H7 (cell line): ENCODE measurements at regions not wholly inside any gene's neighbourhood (a gene's known extent, or its start where the extent isn't known, plus 50 kb on each side); places are given as distances from the start of the nearest gene placed in this dataset.

Source experiments
- DNase-seq: peaks from one replicate; pipeline ENCODE4 v3.0.0; 2012
- H3K27me3 ChIP-seq: 2 replicates; pipeline ENCODE4 v1.6.0; 2011; ENCODE audit warnings: mild to moderate bottlenecking, low read length; ENCODE audit not compliant: control insufficient read depth, insufficient read depth
- H3K36me3 ChIP-seq: replicated peaks from 2 replicates; pipeline ENCODE4 v1.5.1; 2011; ENCODE audit warnings: low read length; ENCODE audit not compliant: control insufficient read depth, insufficient read depth
- H3K4me3 ChIP-seq: 2 replicates; pipeline ENCODE4 v1.5.1; 2011; ENCODE audit warnings: low read depth, mild to moderate bottlenecking, control low read depth, low read length, moderate library complexity; ENCODE audit not compliant: insufficient read depth

DNA sequence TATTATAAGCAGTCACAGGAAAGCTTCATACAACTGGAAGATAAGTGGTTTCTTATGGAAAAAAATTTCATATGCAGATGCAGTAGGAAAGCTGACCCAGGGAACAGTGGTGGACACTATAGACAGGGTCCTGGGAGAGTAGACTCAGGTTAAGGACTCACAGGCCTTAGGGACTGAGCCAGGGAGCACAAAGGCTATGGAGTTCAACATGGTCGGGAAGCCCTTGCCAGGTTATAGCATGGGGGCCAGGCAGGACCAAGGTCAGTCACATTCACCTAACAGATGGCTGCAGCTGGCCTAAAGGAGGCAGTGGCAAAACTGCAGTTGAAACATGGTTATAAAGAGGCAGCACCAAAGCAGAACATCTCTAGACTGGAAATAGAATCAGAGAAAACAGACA, 54.9 kb upstream of the UNC5B start:
- H3K4me3 ChIP-seq: no peak overlapping the region
- no peaks in the 10 kb centered on the region for H3K27me3 ChIP-seq
- no peaks in the 10 kb centered on the region for H3K36me3 ChIP-seq
- DNase-seq: no peak

DNA sequence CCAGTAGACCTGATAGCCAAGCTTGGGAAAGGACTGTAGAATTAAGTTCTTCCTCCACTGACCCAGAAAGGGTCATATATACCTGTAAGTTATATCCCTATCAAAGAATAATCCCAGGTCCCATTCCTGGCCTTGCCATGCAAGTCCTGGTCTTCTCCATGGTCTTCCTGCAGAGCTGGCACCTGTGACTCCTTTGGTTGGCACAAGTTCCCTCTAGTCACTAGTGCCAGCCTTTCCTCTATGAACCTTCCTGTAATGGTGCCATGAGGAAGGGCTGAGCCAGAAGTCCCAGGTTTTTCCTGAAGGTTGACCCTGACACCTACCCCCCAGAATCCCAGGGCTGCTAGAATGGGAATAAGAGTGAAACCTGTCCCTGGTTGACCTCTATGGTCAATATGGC, 54.1 kb upstream of the UNC5B start:
- no peak for DNase-seq
- no peaks in the 10 kb centered on the region for H3K36me3 ChIP-seq
- H3K4me3 ChIP-seq: no peak overlapping the region
- H3K27me3 ChIP-seq: no peaks in the 10 kb centered on the region

DNA sequence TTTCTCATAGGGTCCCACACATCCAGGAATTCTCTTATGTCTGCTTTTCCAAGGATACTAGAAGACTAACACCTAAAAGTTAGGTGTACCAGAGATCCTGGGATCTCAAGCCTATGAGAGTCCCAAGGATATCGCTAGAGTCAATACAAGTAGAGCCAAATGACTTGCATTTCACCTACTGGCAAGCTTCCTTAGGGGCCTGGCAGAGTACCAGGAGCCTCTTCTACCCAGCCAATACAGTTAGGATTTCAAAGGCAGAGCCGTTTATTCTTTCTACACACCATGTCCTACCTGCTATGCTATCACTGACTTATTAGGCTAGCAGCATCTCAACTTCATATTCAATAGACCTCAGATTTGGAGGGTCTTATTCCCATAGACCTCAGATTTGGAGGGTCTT, 53.5 kb upstream of the UNC5B start:
- H3K4me3 ChIP-seq: no peak overlapping the region
- H3K36me3 ChIP-seq: no peaks in the 10 kb centered on the region
- DNase-seq: no peak
- H3K27me3 ChIP-seq: no peaks in the 10 kb centered on the region

DNA sequence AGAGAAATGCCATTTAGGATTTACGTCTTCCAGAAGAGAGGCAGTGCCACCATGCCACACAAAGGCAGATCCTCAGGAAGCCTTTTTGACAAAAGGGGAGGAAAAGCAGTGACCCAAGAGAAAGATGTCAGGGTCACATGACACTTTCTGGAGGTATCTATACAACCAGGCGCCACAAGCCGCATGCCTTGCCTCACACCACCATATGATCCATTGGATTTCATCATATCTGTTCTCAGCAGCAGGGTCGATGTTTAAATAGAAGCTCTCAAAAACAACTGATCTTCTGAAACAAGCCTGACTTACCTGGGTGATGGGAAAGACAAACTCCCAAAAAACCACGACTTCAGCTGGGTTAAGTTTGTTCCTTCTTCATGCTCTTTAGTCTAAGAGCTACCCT, 52.5 kb upstream of the UNC5B start:
- no peaks in the 10 kb centered on the region for H3K36me3 ChIP-seq
- DNase-seq: no peak
- no peak overlapping the region for H3K4me3 ChIP-seq
- H3K27me3 ChIP-seq: no peaks in the 10 kb centered on the region

DNA sequence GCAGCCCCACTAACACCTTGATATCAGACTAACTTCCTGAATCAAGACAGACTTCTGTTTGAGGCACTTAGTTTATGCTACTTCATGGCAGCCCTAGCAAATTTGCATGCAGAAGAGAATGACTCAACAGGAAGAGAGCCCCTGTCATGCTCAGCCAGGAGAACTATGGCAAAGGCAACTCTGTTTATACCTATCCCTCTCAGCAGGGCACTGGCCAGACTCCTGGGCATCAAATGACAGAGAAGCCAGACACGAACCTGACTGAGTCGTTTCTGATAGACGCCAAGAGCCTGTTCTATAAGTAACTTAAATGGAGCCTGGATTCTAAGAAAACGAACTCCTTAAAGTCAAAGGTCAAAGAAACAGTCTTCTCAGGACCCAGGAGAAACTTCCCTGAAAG, 50.9 kb upstream of the UNC5B start:
- Histone ChIP-seq H3K27me3 (no peaks in the 10 kb centered on the region), H3K36me3 (no peaks in the 10 kb centered on the region), H3K4me3 (no peak overlapping the region)
- no peak for DNase-seq
